Suppressor macrophage treated with lipopolysaccharide for 1 hour (primary cell): ENCODE measurements at regions not wholly inside any gene's neighbourhood (a gene's known extent, or its start where the extent isn't known, plus 50 kb on each side); places are given as distances from the start of the nearest gene placed in this dataset.

ENCODE experiments used
- DNase-seq, 3 donors: peaks; one replicate each; pipeline ENCODE4 v3.0.0-alpha.2; 2020 to 2022

DNA sequence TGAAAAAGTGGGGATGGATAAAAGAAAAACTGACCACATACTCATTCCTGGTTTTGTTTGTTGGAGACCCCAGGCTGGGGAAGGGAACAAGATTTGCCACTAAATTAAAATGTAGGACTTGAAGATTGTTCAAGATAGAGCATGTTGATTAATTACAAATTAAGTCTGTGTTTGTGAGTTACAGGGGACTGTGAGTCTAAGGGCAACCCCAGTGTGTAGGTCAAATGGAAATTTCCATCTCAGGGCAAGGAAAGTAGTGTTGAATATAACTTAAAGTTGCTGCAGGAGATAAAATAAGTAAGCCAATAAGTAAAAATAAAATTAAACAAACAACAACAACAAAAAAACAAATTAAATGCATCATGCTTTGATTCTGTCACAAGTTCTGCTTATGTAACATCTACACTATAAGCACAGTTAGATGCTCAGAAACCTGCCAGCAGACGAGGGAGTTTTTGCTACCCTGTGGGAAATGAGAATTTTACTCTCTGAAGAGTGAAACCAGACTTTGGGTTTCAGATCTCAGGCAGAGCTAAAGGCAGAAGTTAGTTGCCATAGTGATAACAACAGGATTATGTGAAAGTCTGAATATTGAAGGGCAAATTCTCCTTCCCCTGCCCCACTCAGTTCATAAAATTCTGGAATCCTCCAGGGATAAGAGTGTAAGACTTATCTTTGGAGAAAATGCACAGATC is 352.3 kb downstream of the GRXCR1 start:
- DNase-seq = no peak

DNA sequence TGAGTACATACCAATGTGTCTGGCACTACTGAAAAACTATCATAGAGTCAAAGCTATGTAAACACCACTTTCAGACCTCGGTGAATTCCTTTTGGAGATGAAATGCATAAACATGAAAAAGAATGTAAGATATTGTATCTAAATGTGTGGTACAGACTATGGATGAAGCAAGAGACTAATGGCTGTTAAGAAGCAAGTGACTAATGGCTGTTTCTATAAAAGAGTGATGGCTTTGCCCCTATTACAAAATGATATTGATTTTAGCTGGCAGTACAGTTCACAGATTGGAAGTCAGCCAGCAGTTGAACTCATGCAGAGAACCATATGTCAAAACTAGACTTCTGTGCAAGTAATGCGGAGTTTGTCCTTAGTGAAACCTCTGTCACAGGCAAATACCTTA is 359.3 kb downstream of the GRXCR1 start:
- DNase-seq = no peak

DNA sequence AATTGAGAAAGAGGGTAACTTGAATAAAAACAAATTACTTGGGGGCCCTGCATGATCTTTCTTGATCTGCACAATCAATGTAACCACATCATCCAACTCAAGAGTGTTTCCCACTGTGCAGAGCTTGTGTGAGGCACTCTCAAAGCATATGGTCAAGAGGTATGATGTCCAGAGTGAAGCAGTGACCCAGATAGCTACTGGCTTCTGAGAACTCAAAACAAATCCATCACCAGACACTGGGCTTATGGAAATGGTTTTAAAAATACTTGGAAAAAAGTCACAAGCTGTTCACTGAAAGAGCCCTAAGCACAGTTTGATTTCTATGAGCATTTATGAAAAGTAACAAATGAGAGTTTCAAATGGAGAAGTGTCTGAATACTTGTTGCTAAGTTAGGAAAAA is 361.0 kb downstream of the GRXCR1 start:
- DNase-seq = no peak

DNA sequence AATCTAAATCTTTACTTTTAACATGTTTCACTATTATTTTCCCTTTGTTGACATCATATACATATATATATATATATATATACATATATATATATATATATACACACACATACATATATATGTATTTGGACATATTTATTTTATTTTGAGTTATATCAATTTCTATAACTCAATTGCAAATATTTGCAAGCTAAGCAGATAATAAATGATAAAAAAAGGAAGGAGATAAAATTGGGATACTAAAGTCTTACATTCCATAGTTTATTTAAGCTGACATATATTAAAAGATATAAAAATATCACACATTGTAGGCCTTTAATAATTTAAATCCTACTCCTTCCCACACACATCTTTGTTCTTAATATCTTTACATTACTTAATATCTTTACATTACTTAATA is 372.2 kb downstream of the GRXCR1 start:
- DNase-seq = no peak

DNA sequence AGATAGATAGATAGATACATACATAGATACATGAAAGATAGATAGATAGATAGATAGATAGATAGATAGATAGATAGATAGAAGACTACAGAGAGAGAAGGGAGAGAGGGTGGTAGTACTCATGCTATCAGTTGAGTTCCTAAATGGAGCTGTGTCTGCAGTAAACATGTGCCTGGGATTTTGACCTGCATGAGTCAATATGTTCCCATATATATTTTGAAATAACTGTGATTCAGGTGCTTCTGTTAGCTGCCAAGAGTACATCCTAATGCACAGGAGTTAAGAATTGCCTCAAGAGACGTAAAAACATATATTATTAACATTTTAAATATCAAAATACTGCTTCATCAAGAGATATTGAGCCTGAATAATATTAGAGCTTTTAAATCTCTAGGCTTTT is 379.4 kb downstream of the GRXCR1 start:
- no peak for DNase-seq

DNA sequence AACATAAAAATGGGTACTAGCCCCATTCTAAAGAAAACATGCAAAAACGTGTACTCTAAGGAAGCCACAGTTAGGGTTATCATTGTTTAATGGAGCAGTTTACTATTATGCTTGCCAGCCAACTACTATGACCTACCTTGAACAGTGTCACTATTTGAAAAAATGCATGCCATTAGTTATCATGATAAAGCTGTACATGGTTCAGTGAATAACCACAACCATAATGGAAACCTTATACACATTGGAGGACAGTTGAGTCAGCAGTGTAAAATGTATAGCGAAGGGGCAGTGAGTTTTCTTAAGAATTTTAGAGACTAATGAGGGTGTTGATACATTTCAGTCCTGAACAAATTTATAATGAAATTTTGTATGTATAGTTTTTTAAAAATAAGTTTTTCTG is 381.9 kb downstream of the GRXCR1 start:
- DNase-seq = no peak

DNA sequence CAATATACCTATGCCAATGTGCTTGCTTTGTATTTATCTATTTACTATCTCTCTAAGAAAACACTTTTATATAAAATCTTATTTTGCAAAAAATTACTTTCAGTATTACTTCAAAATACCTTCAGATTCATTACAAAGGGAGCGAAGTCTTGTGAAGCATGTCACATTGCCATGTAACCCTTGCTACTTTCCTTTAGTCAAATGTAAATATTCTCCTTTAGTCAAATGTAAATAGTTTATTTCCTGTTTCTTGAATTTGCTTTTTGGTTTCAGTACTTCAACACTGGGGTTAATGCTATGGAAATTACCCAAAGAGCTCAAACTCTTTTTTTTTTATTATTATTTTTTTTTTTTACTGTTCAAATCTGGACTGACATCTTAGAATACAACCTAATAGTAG is 383.3 kb downstream of the GRXCR1 start:
- DNase-seq = no peak

DNA sequence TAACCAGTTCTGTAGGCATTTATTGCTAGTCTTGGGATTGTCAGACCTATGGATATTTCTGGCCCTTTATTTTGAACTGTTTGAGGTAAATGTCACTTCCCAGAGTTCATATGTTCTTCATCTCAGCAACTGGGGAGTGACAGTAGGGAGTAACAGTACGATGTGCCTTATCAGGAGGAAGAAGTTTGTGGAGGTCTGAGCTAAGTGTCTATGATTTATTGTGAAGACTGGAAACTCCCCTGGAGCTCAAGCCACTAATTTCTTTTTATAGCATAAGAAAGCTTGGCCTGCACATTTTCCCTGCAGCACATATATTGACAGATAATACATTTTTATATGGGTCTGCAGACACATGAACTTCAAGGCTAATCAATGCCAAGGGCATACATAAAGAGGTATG is 383.8 kb downstream of the GRXCR1 start:
- DNase-seq = no peak

DNA sequence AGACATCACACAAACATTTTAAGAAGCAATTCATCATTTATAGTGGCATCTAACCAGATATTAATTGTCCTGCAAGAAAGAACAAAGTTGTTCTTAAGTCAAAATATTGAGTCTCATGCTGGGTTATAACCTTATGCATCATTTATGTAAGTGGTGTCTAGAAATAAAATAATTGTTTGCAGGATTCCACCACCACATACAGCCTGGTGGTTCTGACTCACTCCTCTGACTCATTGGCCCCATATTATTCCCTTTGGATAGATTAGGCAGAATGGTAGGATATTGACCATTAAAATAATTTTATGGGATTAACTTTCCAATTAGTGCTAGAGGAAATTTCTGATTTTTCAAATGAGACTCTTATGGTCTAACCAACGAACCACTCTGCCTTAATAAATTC is 384.5 kb downstream of the GRXCR1 start:
- DNase-seq = no peak

DNA sequence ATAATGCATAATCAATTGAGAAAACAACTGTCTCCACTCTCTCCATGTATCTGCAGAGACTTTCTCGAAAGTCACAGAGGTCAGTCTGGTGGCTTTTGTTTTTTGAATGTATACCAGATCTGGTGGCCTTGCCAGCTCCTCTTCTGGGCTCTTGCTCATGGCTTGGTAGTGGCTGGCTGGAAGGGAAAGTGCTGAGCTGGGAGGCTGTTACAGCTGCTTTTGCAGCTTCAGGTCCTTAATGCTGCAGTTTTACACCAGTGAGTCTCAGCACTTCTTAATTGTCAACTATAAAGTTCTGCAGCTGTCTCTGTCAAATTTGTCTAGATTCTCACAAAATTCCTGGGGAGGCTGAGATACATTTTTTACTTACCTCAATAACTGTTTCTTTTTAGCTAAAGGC is 390.0 kb downstream of the GRXCR1 start:
- DNase-seq = no peak

DNA sequence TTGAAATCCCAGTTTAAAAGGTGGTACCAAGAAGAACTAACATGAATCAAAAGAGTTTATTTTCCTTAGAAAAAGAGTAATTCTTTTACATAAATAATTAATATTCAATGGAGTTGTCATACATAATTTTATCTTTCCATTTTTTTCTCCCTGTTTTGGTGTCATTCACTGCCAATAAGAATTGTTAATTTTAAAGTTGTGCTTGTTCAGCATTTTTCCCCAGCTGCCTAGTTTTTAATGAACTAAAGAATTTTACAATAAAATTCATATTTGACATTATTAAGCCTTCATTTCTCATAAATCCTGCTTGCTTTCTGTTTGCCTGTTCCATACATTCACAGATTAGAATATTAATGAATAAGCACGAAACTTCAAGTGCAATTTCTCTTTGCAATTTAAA is 393.6 kb downstream of the GRXCR1 start:
- no peak for DNase-seq

DNA sequence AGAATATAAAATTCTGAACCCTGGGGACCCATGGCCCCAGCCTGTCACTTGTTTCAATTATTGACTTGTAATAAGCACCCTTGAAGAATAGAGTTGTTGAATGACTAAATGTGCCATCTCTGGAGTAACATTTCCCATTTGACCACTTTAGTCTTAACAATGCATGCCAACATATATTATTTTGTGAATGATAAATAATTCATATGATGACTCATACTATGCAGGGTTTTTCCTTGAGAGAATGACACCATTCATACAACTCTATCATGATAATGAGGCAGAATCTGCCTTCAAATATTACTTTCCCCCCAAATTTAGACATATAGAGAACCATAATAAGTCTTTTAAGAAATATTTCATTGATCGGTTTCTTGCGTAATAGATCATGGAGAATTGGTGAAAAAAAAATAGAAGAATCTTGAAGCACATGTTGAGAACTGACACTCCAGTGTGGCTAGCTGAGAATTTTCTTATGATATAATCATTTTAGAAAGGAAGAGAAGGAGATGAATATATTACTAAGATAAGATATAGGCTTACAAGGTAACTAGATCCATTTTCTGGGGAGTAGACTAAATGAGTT is 404.5 kb downstream of the GRXCR1 start:
- no peak for DNase-seq

DNA sequence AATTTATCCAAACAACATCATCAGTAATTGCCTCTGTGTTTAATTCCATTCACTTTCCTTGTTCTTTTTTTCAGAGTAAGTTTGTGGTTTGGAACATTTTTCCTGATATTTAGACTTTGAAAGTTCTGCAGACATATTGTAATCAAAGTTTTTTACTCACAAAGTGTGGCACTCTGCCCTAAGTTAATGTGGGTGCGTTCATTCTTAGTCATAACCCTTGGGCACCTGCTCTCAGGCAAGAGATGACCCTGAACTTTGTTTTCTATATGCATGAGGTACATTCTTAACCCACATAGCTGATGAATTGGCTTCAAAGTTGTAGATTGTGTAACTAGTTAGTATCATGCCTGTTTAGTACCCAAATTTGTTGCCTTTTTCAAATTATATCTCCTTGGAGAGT is 424.3 kb downstream of the GRXCR1 start:
- no peak for DNase-seq

DNA sequence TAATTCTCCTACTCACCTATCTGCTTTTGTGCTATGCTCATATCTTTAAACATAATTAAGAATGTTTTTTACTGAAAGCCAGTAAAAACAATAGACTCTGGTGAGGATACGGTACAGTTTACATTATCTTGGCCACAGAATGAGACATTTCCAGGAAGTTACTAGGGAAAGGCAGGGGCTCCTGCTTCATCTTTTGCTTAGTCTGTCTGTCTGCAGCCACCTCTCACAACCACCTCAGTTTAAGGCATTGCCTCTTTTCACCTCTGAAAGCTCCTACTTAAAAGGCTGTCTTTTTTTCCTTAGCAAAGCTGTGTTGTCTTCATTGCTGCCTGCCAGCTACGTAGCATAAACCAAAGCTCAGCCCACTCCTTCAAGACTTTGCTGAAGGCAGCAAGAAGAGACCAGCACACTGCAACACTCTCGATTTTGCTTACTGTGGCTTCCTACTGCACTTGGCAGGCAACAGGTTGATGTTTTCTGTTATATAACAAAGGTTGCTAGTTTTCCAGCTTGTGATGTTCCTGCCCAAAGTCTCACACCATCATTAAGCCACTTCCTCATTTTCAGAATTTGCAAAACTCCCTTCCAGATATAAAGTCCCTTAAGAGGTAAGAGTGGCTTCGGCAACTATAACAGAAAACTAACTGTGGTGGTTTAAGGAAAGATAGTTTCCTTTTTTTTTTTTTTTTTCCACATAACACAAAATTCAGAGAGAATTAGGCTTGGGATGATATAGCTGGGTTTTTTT is 432.9 kb downstream of the GRXCR1 start:
- no peak for DNase-seq

DNA sequence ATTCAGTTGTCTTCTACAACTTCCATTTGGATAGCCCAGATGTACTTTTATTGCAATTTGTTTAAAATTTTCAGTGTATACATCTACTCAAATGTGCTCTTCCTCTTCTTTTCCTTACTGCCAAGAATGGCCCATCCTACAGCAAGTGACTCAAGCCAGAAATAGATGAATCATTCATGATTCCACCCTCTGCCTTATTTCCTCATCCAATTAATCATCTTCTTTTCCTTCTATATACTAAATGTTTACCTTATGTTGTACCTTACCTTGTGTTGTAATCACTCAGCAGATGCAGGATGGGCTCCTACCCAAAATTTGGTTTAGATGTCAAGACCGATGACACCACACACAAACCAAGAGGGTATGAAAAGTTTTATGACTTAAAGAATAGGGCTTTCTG is 437.8 kb downstream of the GRXCR1 start:
- no peak for DNase-seq

DNA sequence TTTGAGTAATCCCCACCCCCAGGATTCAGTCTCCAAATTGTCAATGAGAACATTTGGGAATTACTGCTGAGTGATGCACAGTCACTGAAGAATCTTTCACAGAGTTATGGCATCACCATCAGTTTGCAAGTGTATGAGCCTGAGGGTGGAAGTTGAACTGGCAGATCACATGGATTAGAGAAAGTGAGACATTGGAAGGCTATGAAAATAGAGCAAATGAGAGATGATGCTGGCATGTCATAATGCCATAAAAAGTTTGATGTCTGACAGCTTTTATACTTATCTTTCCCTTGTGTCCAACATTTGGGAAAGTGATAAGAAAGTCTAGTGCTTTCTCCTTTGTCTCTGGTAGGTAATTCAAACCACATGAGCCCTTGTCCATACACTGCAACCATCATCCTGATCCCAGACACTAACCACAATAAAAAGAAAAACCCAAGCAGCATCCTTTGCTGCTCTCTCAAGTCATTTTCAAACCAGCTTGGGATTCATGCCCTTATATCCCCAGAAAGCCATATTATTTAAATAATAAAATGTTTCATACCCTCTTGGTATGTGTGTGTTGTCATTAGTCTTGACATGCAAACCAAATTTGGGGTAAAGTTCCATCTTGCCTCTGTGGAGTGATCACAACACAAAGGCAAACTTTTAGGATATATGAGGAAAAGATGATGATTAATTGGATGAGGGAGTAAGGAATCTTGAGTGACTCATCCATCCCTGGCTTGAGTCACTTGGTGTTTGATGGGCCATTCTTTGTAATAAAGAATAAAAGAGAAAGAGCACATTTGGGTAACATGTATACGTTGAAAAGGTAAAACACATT is 438.9 kb downstream of the GRXCR1 start:
- no peak for DNase-seq

DNA sequence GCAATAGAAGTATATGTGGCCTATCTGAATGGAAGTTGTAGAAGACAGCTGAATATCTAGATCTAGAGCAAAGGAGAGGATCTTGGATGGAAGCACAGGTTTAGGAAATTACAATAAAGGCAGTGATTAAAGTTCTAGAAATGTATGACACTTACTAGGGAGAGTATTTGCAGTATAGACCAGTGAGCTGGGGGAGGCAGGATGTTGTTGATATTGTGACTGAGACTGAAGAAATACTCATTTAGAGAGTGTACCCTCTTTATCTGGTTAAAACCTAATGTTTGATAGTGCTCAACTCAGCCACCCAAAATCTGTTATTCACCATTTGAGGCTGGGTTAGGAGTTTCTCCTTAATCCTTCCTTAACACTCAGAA is 439.5 kb downstream of the GRXCR1 start:
- no peak for DNase-seq

DNA sequence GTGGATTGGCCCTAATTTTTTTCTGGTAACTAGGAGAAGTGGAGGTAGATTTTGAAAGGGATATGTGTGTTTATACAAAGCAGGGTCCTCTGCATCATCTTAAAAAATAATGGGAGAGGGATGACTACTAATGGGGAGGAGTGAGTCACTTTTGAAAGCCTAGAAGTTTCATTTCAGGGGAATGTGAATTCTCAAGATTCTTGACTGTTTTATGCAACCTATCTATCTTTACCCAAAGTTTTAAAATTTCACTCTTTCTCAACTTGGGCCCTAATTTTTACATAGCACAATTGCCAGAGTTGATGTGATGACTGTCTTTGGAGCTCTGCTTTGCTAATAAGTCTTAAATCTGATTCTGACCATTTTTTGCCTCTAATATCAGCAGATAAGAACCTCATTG is 445.2 kb downstream of the GRXCR1 start:
- DNase-seq = no peak

DNA sequence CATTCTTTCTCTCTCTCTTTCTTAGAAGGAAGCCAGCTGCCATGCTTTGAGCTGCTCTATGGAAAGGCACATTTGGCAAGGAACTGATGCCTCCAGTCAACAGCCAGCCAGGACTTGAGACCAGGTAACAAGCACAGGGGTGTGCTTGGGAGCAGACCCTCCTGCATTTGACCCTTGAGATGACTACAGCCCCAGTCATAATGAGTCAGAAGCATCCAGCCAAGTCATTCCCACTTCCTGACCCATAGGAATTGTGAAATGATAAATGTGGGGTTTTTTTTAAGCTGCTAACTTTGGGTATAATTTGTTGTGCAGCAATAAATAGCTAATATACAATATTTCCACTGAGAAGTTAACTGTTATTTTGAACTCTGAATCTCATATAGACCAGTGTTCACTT is 446.9 kb downstream of the GRXCR1 start:
- DNase-seq = no peak

DNA sequence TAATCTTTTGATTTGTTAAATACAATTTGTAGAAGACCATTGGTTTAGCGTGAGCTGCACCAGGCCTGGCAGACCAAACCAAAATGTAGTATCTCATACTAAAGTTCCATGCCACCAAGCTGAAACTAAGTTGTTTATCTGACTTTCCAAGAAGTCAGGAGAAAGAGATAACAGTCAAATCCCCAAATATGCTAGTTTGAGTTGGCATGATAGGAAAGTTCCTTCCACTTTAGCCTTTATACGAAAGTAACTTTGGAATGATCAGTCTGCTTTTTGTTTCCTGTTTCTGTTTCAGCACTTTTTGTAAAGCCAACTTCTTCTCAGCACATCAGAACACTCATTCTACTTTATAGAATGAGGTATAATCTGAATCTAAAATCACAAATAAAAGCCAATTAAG is 449.2 kb downstream of the GRXCR1 start:
- no peak for DNase-seq

DNA sequence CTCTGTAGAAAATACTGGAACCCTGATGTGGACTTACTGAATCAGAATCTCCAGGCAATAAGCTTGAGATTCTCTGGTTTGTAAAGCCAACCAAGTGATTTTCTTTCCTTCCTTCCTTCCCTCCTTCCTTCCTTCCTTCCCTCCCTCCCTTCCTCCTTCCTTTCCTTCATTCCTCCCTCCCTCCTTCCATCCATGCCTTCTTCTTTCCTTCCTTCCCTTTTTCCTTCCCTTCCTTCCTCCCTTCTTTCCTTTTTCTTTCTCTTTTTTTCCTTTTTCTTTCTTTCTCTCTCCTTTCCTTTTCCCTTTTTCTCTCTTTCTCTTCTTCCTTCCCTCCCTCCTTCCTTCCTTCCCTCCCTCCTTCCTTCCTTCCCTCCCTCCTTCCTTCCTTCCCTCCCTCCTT is 450.8 kb downstream of the GRXCR1 start:
- no peak for DNase-seq

DNA sequence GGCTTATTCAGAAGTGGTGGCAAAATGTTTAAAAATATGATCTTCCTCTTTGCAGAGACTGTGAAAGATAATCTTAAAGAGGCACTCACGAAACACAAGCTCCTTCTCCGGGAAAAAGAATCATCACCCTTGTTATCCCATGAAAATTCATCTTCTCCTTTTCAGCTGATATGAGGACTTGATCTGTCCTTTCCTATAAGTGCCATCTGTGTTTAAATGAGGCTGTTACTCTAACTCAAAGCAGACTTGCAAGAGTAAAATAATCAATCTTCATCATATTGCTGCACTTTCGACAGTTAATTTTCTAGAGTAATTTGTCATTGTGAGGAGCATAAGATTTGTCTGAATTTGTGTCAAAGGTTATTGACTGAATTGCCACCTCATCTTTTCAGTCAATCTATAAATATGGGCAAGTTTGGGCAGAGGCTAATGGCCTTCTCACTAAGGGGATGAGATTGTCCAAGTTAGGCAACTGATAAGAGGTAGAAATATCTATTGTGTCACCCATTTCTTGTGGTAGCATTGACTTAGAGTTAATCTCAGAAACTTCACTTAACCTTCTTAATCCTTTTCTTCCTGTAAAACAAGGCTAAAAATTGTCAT is 452.9 kb downstream of the GRXCR1 start:
- no peak for DNase-seq

DNA sequence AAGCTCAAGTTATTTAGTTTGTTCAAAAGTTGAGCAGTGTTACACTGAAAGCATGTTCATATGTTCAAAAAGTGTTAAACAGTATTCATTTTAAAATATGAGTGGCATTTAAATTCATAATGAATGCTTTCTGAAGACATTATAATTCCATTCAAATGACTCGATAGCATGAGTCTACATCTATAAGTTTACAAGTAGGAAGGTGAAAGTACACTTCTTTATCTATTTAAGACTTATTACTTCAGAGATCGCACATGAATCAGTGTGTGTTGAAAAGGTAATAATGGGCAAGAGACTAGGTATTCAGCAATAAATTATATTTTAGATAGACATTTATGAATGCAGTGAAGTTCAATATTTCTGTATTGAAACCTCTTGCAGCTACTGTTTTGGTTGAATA is 456.1 kb downstream of the GRXCR1 start:
- no peak for DNase-seq
